Common myeloid progenitor, CD34-positive (primary cell): ENCODE measurements at regions not wholly inside any gene's neighbourhood (a gene's known extent, or its start where the extent isn't known, plus 50 kb on each side); places are given as distances from the start of the nearest gene placed in this dataset.

ENCODE experiments used
- CTCF ChIA-PET: fragments of 350-600 bp; sonication (Branson Sonifier 250); formaldehyde crosslinking; loops from one replicate; lab custom pipeline; 2021; ENCODE audit warnings: antibody characterized with exemption; lab: Charles Lee
- POLR2A ChIA-PET: fragments of 350-600 bp; sonication (Branson Sonifier 250); formaldehyde crosslinking; loops from one replicate; lab custom pipeline; 2021; ENCODE audit warnings: antibody characterized with exemption; lab: Charles Lee
- DNase-seq, 3 donors: peaks; one replicate each; pipeline versions ENCODE4 v3.0.0 to v3.0.0-alpha.2; 2013
- H3K27ac ChIP-seq, 2 experiments: 1 replicate in 1 of 2; 2 replicates in 1 of 2; pipeline ENCODE4 v1.7.0; 2013; ENCODE audit warnings: inconsistent platforms in 2 of 2, low read length in 2 of 2, mild to moderate bottlenecking in 2 of 2, low read depth in 1 of 2, moderate library complexity in 1 of 2; ENCODE audit not compliant: severe bottlenecking in 2 of 2, insufficient read depth in 1 of 2, poor library complexity in 1 of 2
- H3K27me3 ChIP-seq, 5 experiments: replicated peaks in 2 of 5; 1 replicate in 3 of 5; 2 replicates in 2 of 5; pipeline versions ENCODE4 v1.6.1 to v1.7.0; 2013; ENCODE audit warnings: low read length in 4 of 5, mild to moderate bottlenecking in 2 of 5, moderate library complexity in 2 of 5, inconsistent platforms in 1 of 5; ENCODE audit not compliant: insufficient read depth in 5 of 5, control insufficient read depth in 4 of 5
- H3K36me3 ChIP-seq, 4 experiments: 1 replicate in 2 of 4; 2 replicates in 2 of 4; pipeline versions ENCODE4 v1.6.1 to v1.7.0; 2013; ENCODE audit warnings: low read length in 3 of 4, control low read depth in 1 of 4, mild to moderate bottlenecking in 1 of 4; ENCODE audit not compliant: control insufficient read depth in 4 of 4, insufficient read depth in 4 of 4
- H3K4me1 ChIP-seq, 4 experiments: 1 replicate in 3 of 4; 2 replicates in 1 of 4; pipeline versions ENCODE4 v1.6.1 to v1.7.1; 2013; ENCODE audit warnings: low read length in 3 of 4, mild to moderate bottlenecking in 3 of 4, control low read depth in 1 of 4, inconsistent platforms in 1 of 4, moderate library complexity in 1 of 4; ENCODE audit not compliant: control insufficient read depth in 4 of 4, insufficient read depth in 4 of 4; ENCODE audit errors: control extremely low read depth in 1 of 4
- H3K4me3 ChIP-seq, 7 experiments: 1 replicate in 4 of 7; 2 replicates in 3 of 7; pipeline versions ENCODE4 v1.5.1 to v1.7.0; 2013; ENCODE audit warnings: mild to moderate bottlenecking in 7 of 7, low read length in 6 of 7, moderate library complexity in 6 of 7, inconsistent platforms in 2 of 7, low read depth in 2 of 7, control low read depth in 1 of 7; ENCODE audit not compliant: insufficient read depth in 4 of 7, control insufficient read depth in 1 of 7; ENCODE audit errors: extremely low read depth in 1 of 7
- H3K9me3 ChIP-seq, 5 experiments: 1 replicate in 4 of 5; 2 replicates in 1 of 5; pipeline versions ENCODE4 v1.6.1 to v1.7.1; 2013; ENCODE audit warnings: low read length in 4 of 5, mild to moderate bottlenecking in 2 of 5, inconsistent platforms in 1 of 5, low read depth in 1 of 5, moderate library complexity in 1 of 5; ENCODE audit not compliant: control insufficient read depth in 4 of 5, insufficient read depth in 2 of 5; ENCODE audit errors: control extremely low read depth in 1 of 5
- WGBS: methylation state at CpG from one replicate; pipeline ENCODE4 v1.1.5; 2013; ENCODE audit not compliant: insufficient coverage; 5-methylcytosine and 5-hydroxymethylcytosine counted together

GRCh38 chr4:19756661-19757060 lies 495.0 kb upstream of the SLIT2 start:
- Histone ChIP-seq H3K27ac (no peak overlapping the region), H3K36me3 (no peaks in the 10 kb centered on the region), H3K27me3 (no peaks in the 10 kb centered on the region), H3K9me3 (no peaks in the 10 kb centered on the region), H3K4me1 (no peaks in the 10 kb centered on the region), H3K4me3 (no peak overlapping the region)
- no CpG with 5 or more reads among the region's 2 CpGs for WGBS
- POLR2A ChIA-PET, result no interaction called here
- CTCF ChIA-PET, result no interaction called here
- DNase-seq, result no peak

- no peak overlapping the region for H3K27ac ChIP-seq
- no peaks in the 10 kb centered on the region for H3K9me3 ChIP-seq
- DNase-seq, result no peak
- ChIA-PET CTCF (no interaction called here), POLR2A (no interaction called here)
- WGBS, result no CpG with 5 or more reads among the region's 1 CpG
- H3K27me3 ChIP-seq, result no peaks in the 10 kb centered on the region
- H3K4me1 ChIP-seq, result no peaks in the 10 kb centered on the region
- H3K4me3 ChIP-seq, result no peak overlapping the region
- no peaks in the 10 kb centered on the region for H3K36me3 ChIP-seq
Observed at GRCh38 chr4:19752599-19752998, 499.1 kb upstream of the SLIT2 start.

- H3K27ac ChIP-seq, result no peak overlapping the region
- H3K36me3 ChIP-seq, result no peaks in the 10 kb centered on the region
- CTCF ChIA-PET, result no interaction called here
- DNase-seq, result no peak
- H3K27me3 ChIP-seq, result no peaks in the 10 kb centered on the region
- H3K4me3 ChIP-seq, result no peak overlapping the region
- POLR2A ChIA-PET, result no interaction called here
- H3K4me1 ChIP-seq, result no peaks in the 10 kb centered on the region
- 93% methylated on average over 3 of the region's 3 CpGs for WGBS
- H3K9me3 ChIP-seq, result no peaks in the 10 kb centered on the region
Observed at GRCh38 chr4:19748519-19749479, 502.9 kb upstream of the SLIT2 start.

GRCh38 chr4:19746377-19746776 lies 505.3 kb upstream of the SLIT2 start:
- no peak for DNase-seq
- POLR2A ChIA-PET, result no interaction called here

GRCh38 chr4:19743115-19743638 lies 508.5 kb upstream of the SLIT2 start:
- ChIA-PET POLR2A (no interaction called here), CTCF (no interaction called here)
- Histone ChIP-seq H3K4me1 (no peaks in the 10 kb centered on the region), H3K27ac (no peak overlapping the region), H3K36me3 (no peaks in the 10 kb centered on the region), H3K4me3 (no peak overlapping the region), H3K9me3 (no peaks in the 10 kb centered on the region), H3K27me3 (peaks cover 0 to 5% (median 0%) of the 10 kb centered on the region in 5 experiments)
- no peak for DNase-seq
- 100% methylated on average over 1 of the region's 2 CpGs for WGBS

More at GRCh38 chr4:19746377-19746776, 505.3 kb upstream of the SLIT2 start:
- WGBS, result no CpG with 5 or more reads among the region's 2 CpGs
- Histone ChIP-seq H3K9me3 (no peaks in the 10 kb centered on the region), H3K36me3 (no peaks in the 10 kb centered on the region), H3K27me3 (no peaks in the 10 kb centered on the region), H3K27ac (no peak overlapping the region), H3K4me1 (no peaks in the 10 kb centered on the region), H3K4me3 (no peak overlapping the region)
- CTCF ChIA-PET, result no interaction called here

- POLR2A ChIA-PET, result no interaction called here
- peaks cover 0 to 5% (median 0%) of the 10 kb centered on the region in 5 experiments for H3K27me3 ChIP-seq
- no peaks in the 10 kb centered on the region for H3K4me1 ChIP-seq
- CTCF ChIA-PET, result no interaction called here
- no peak for DNase-seq
- H3K9me3 ChIP-seq, result no peaks in the 10 kb centered on the region
- no peak overlapping the region for H3K27ac ChIP-seq
- WGBS, result 44% methylated on average over 4 of the region's 7 CpGs
- no peak overlapping the region for H3K4me3 ChIP-seq
- no peaks in the 10 kb centered on the region for H3K36me3 ChIP-seq
Observed at GRCh38 chr4:19739101-19739651, 512.5 kb upstream of the SLIT2 start.
